ENCODE measurements at regions not wholly inside any gene's neighbourhood (a gene's known extent, or its start where the extent isn't known, plus 50 kb on each side); places are given as distances from the start of the nearest gene placed in this dataset.

DNA sequence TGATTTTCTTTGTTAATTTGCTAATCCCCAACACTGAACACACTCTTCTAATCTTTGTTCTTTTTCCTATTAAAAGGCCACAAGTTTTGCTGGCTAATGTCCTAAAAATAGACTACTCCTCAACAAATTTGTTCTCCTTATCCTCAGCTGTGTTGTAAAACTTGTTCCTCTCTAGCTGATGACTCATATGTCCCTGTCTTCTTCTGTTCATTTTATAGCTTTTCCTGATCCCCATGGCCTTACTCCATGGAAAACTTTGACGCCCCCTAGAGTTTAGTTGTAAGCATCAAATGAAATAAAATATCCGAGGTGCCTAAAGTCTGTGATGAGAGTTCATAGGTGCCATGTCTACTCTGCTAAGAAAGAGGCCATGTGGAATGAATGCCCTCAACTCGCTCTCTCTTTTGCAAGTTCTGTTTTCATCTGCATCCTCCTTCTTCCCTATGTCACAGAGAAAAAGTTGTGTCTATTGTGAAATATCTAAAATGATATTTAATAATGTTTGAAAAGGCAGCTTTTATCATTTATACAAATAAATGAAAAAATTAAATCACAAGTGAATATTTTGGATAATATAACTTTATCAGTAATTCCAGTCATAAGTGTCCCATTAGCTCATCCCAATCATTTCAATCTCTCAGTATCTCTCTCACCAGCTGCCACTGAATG is 237.9 kb downstream of the IPO8 start:
- H3K9ac ChIP-seq (ENCODE audit: low read length): peak overlapping the region; percentile 43
- H3K36me3 ChIP-seq (ENCODE audit: control insufficient read depth, insufficient read depth, low read length, severe bottlenecking): no peaks in the 10 kb centered on the region
- H3K27me3 ChIP-seq (replicated peaks; ENCODE audit: control insufficient read depth, insufficient read depth, low read length): no peaks in the 10 kb centered on the region
- no peaks in the 10 kb centered on the region for H3K9me3 ChIP-seq (ENCODE audit: control insufficient read depth, low read length)
- H3K4me1 ChIP-seq (ENCODE audit: control insufficient read depth, insufficient read depth, low read length): peaks cover 10% of the 10 kb centered on the region
- H3K4me3 ChIP-seq (ENCODE audit: low read length): no peak overlapping the region
- DNase-seq (ENCODE audit: low read depth): peak; percentile 52

DNA sequence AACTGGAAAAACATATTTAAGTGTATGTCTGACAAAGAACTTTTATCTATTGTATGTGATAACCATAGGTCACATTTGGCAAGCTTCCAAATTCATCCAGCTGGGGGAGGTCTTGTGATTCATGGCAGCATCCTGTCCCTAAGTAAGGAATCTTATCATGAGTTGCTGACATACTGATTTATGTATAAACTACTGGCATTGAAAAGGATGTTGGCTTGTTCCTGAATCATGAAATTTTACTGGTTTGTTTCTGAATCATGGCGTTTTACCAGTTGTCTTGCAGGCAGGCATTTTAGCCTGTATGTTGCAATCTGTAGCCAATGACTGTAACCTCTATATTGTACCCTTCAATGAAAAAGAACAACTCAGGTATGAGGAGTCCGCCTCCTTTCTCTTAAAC is 244.8 kb downstream of the IPO8 start:
- Histone ChIP-seq H3K4me1 (ENCODE audit: control insufficient read depth, insufficient read depth, low read length) (no peaks in the 10 kb centered on the region), H3K27me3 (replicated peaks; ENCODE audit: control insufficient read depth, insufficient read depth, low read length) (no peaks in the 10 kb centered on the region), H3K36me3 (ENCODE audit: control insufficient read depth, insufficient read depth, low read length, severe bottlenecking) (no peaks in the 10 kb centered on the region), H3K9ac (ENCODE audit: low read length) (no peak overlapping the region), H3K9me3 (ENCODE audit: control insufficient read depth, low read length) (peaks cover 32% of the 10 kb centered on the region), H3K4me3 (ENCODE audit: low read length) (no peak overlapping the region)
- no peak for DNase-seq (ENCODE audit: low read depth)

DNA sequence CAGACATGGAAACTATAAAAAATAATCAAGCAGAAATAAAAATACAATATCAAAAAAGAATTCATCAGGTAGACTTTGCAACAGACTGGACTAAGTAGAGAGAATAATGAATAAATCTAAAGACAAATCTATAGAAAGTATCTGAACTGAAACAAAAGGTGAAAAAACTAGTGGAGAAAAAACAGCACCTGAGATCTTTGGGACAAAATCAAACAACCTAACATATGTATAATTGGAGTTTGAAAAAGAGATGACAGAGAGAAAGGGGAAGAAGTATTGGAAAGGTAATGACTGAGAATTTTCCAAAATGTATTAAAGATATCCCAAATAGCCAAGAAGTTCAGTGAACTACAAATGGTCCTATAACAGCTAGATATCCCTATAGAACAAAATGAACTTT is 245.4 kb downstream of the IPO8 start:
- H3K4me1 ChIP-seq (ENCODE audit: control insufficient read depth, insufficient read depth, low read length): no peaks in the 10 kb centered on the region

DNA sequence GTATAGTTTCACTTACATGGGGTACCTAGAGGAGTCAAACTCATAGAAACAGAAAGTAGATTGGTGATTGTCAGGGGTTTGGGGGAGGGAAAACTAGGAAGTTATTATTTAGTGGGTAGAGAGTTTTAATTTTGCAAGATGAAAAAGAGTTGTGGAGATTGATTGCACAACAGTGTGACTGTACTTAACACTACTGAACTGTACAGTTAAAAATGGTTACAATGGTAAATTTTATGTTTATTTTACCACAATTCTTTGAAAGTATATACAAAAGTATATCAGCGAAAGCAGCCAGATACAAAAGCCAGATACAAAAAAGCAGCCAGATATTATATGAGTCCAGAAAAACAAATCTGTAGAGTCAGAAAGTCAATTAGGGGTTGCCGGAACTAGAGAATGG is 247.6 kb downstream of the IPO8 start:
- no peak for DNase-seq (ENCODE audit: low read depth)
- no peak overlapping the region for H3K9ac ChIP-seq (ENCODE audit: low read length)
- H3K4me1 ChIP-seq (ENCODE audit: control insufficient read depth, insufficient read depth, low read length): no peaks in the 10 kb centered on the region
- H3K9me3 ChIP-seq (ENCODE audit: control insufficient read depth, low read length): peaks cover 32% of the 10 kb centered on the region
- no peaks in the 10 kb centered on the region for H3K36me3 ChIP-seq (ENCODE audit: control insufficient read depth, insufficient read depth, low read length, severe bottlenecking)
- no peak overlapping the region for H3K4me3 ChIP-seq (ENCODE audit: low read length)
- H3K27me3 ChIP-seq (replicated peaks; ENCODE audit: control insufficient read depth, insufficient read depth, low read length): no peaks in the 10 kb centered on the region

More for the DNA sequence above, 245.4 kb downstream of the IPO8 start:
- Histone ChIP-seq H3K9me3 (ENCODE audit: control insufficient read depth, low read length) (peaks cover 32% of the 10 kb centered on the region), H3K27me3 (replicated peaks; ENCODE audit: control insufficient read depth, insufficient read depth, low read length) (no peaks in the 10 kb centered on the region), H3K4me3 (ENCODE audit: low read length) (no peak overlapping the region), H3K9ac (ENCODE audit: low read length) (no peak overlapping the region), H3K36me3 (ENCODE audit: control insufficient read depth, insufficient read depth, low read length, severe bottlenecking) (no peaks in the 10 kb centered on the region)
- DNase-seq (ENCODE audit: low read depth): no peak

DNA sequence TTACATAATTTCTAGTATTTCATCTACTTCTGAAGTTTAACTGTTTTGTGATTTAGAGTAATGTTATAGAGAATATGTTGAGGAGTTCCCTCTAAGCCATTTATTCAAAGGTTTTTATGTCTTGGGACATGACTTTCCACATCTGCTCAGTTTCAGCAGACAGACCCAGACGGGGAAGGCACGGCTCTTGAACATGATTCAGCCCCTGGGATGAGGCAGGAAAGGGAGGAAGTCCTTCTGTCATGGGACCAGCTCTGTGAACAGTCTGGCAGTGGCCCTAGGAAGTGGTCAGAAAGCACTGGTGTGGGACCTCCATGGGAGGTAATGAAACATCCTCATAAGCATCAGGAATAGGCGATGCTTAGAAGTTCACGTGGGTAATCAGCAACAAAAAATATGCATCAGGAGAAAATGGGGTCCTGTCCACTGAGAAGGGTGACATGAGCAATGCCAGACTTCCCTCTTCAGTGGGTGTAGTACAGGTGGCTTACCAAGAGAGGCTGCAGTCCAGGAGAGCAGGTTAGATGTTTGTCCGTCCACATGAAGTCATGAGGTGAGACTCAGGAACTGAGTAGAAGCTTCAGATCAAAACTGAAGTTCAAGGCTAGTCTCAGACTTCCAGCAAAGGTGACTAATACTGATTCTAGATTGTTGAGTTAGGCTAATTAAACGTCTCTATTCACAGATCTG is 248.5 kb downstream of the IPO8 start:
- Histone ChIP-seq H3K9ac (ENCODE audit: low read length) (no peak overlapping the region), H3K9me3 (ENCODE audit: control insufficient read depth, low read length) (peaks cover 29% of the 10 kb centered on the region), H3K36me3 (ENCODE audit: control insufficient read depth, insufficient read depth, low read length, severe bottlenecking) (no peaks in the 10 kb centered on the region), H3K4me3 (ENCODE audit: low read length) (no peak overlapping the region), H3K4me1 (ENCODE audit: control insufficient read depth, insufficient read depth, low read length) (no peaks in the 10 kb centered on the region), H3K27me3 (replicated peaks; ENCODE audit: control insufficient read depth, insufficient read depth, low read length) (no peaks in the 10 kb centered on the region)
- no peak for DNase-seq (ENCODE audit: low read depth)

DNA sequence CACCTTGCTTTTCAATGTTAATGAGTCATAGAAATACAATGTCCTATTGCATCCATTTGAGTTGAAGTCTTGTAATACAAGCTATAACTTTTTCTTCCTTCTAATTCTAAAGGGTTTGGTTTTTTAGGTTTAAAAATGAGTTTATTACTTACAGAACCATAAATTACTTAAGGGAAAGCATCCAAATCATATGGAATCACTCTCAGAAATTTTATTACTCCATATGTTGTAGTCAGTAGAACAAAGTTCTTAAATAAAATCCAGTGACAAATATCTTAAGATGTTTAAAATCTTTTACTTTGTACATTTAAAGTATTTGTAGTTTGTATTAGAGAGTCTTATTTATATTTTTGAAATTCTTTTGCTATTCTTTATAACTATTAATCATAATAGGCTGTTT is 253.2 kb downstream of the IPO8 start:
- Histone ChIP-seq H3K36me3 (ENCODE audit: control insufficient read depth, insufficient read depth, low read length, severe bottlenecking) (no peaks in the 10 kb centered on the region), H3K27me3 (replicated peaks; ENCODE audit: control insufficient read depth, insufficient read depth, low read length) (no peaks in the 10 kb centered on the region), H3K4me3 (ENCODE audit: low read length) (no peak overlapping the region), H3K9me3 (ENCODE audit: control insufficient read depth, low read length) (no peaks in the 10 kb centered on the region), H3K4me1 (ENCODE audit: control insufficient read depth, insufficient read depth, low read length) (peaks cover 11% of the 10 kb centered on the region), H3K9ac (ENCODE audit: low read length) (no peak overlapping the region)
- DNase-seq (ENCODE audit: low read depth): no peak

DNA sequence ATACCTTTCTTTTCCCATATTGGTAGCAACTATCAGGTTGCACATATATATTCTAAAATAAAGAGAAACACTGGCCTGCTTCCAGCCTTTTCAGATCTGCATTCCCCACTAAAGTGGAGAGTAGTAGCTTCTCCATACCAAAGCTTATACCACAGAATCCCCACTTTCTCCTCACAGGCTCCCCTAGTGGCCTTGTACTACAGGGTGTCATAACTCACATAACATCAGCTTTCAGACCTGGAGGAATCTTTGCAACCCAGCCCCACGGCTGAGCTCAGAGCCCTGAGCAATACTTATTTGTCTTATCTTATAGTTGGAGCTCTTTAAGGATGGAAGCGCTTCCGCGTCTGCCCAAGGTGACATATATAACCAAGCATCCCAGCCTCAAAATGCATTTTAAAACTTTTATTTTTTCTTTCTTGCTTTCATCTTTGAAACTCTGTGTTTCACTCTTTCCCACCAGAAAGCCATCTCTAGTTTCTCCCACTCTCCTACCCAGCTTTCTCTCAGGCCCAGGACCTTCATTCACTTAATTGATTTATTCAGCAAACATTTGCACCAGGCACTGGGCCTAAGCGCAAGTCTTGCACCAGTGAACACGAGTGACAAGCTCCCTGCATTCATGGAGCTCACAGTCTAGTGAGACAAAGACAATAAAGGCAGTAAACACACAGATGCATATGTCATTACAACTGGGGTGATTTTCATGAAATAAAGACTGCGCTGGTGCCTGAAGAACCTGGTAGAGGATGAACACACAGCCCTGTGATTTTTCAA is 254.7 kb downstream of the IPO8 start:
- H3K9me3 ChIP-seq (ENCODE audit: control insufficient read depth, low read length): no peaks in the 10 kb centered on the region
- H3K27me3 ChIP-seq (replicated peaks; ENCODE audit: control insufficient read depth, insufficient read depth, low read length): no peaks in the 10 kb centered on the region
- DNase-seq (ENCODE audit: low read depth): peak; percentile 29
- H3K4me1 ChIP-seq (ENCODE audit: control insufficient read depth, insufficient read depth, low read length): peaks cover 17% of the 10 kb centered on the region
- H3K4me3 ChIP-seq (ENCODE audit: low read length): no peak overlapping the region
- no peaks in the 10 kb centered on the region for H3K36me3 ChIP-seq (ENCODE audit: control insufficient read depth, insufficient read depth, low read length, severe bottlenecking)
- no peak overlapping the region for H3K9ac ChIP-seq (ENCODE audit: low read length)

DNA sequence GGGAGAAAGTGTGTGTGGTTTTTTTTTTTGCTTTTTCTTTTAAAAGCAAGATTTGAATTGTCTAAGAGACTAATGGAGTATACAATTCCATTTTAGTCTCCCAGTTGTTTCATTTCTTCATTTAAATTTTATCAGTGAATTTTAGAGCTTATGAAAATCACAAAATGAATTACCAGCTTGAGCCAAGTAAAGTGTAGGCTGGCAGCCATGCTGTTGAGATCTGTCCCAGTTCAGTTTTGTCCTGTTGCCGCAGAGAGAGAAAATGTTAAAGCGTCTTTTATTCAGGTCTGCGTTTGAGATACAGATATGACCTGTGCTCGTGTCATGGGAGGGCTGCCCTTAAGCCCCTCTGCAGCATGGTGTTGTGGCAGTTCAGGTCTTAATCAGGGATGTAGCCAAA is 256.5 kb downstream of the IPO8 start:
- no peak overlapping the region for H3K9ac ChIP-seq (ENCODE audit: low read length)
- H3K36me3 ChIP-seq (ENCODE audit: control insufficient read depth, insufficient read depth, low read length, severe bottlenecking): no peaks in the 10 kb centered on the region
- H3K9me3 ChIP-seq (ENCODE audit: control insufficient read depth, low read length): no peaks in the 10 kb centered on the region
- no peaks in the 10 kb centered on the region for H3K27me3 ChIP-seq (replicated peaks; ENCODE audit: control insufficient read depth, insufficient read depth, low read length)
- no peak overlapping the region for H3K4me3 ChIP-seq (ENCODE audit: low read length)
- no peak for DNase-seq (ENCODE audit: low read depth)
- peaks cover 17% of the 10 kb centered on the region for H3K4me1 ChIP-seq (ENCODE audit: control insufficient read depth, insufficient read depth, low read length)

DNA sequence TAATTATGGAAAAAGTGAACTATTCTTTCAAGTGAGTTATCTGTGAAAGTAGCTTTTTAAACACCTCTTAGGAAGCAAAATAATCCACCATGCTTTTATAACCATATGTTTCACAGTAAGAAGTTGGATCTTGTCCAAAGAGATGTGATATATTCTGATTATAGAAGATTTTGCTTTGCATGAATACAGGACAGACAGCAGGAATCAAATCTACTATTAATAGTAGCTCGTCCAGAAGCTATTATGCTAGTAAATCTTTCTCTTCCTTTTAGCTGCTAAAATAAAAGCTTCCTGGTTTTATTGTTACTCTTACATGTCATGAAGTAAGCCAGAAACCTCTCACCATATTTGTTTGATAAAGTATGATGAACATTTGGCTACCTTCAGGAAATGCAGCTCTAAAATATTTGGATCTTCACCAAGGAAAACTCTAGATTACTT is 257.0 kb downstream of the IPO8 start:
- H3K9me3 ChIP-seq (ENCODE audit: control insufficient read depth, low read length): no peaks in the 10 kb centered on the region
- no peak overlapping the region for H3K4me3 ChIP-seq (ENCODE audit: low read length)
- H3K9ac ChIP-seq (ENCODE audit: low read length): no peak overlapping the region
- no peaks in the 10 kb centered on the region for H3K27me3 ChIP-seq (replicated peaks; ENCODE audit: control insufficient read depth, insufficient read depth, low read length)
- H3K4me1 ChIP-seq (ENCODE audit: control insufficient read depth, insufficient read depth, low read length): peaks cover 17% of the 10 kb centered on the region
- no peak for DNase-seq (ENCODE audit: low read depth)
- no peaks in the 10 kb centered on the region for H3K36me3 ChIP-seq (ENCODE audit: control insufficient read depth, insufficient read depth, low read length, severe bottlenecking)

DNA sequence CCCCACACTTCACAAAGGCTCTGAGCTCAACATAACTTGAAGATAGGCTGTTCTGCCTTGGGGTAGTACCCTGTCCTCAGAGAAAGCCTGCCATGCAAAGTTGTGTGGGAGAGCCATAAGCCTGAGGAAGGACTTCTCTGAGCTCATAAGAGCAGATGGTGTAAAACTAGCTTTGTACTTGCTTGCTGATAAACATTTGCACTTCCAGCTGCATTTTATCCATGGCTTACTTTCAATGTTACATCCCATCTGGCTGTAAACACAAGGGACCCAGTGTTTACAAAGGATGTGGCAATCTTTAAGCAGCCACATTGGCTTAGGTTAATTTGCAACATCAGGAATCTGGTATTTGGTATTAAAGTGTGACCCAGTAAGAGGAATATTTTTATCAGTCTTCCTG is 258.1 kb downstream of the IPO8 start:
- Histone ChIP-seq H3K4me1 (ENCODE audit: control insufficient read depth, insufficient read depth, low read length) (peaks cover 17% of the 10 kb centered on the region), H3K36me3 (ENCODE audit: control insufficient read depth, insufficient read depth, low read length, severe bottlenecking) (no peaks in the 10 kb centered on the region), H3K27me3 (replicated peaks; ENCODE audit: control insufficient read depth, insufficient read depth, low read length) (no peaks in the 10 kb centered on the region), H3K9me3 (ENCODE audit: control insufficient read depth, low read length) (no peaks in the 10 kb centered on the region), H3K4me3 (ENCODE audit: low read length) (no peak overlapping the region), H3K9ac (ENCODE audit: low read length) (peak overlapping the region; percentile 28)
- DNase-seq (ENCODE audit: low read depth): peak; percentile 27

DNA sequence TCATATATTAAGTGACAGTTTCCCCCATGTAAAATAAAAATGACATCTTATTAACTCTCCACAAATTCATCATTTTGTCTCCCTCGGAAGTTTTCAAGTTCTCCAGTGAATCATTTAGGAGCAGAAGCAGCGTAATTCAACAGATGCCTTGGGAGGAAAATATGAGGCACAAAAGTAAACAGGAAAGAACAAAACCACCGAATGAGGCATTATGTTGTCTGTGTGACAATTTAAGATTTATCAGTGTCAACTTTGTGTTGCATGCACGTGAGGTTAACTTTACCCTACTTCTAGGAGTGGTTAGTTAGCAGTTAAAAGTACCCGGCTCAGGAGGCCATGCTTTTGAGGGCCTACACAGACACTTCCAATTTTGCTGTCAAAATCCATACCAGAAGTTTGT is 258.6 kb downstream of the IPO8 start:
- no peak for DNase-seq (ENCODE audit: low read depth)
- Histone ChIP-seq H3K9me3 (ENCODE audit: control insufficient read depth, low read length) (no peaks in the 10 kb centered on the region), H3K4me3 (ENCODE audit: low read length) (no peak overlapping the region), H3K36me3 (ENCODE audit: control insufficient read depth, insufficient read depth, low read length, severe bottlenecking) (no peaks in the 10 kb centered on the region), H3K4me1 (ENCODE audit: control insufficient read depth, insufficient read depth, low read length) (peaks cover 17% of the 10 kb centered on the region), H3K9ac (ENCODE audit: low read length) (no peak overlapping the region), H3K27me3 (replicated peaks; ENCODE audit: control insufficient read depth, insufficient read depth, low read length) (no peaks in the 10 kb centered on the region)
